GM23338 (cell line): ENCODE measurements at regions not wholly inside any gene's neighbourhood (a gene's known extent, or its start where the extent isn't known, plus 50 kb on each side); places are given as distances from the start of the nearest gene placed in this dataset.

ENCODE experiments used
- ATAC-seq: fragments of 200-7000 bp; cut with Tn5 transposase; 3 replicates; pipeline ENCODE4 v1.9.1; 2020
- DNase-seq: peaks from one replicate; pipeline ENCODE4 v3.0.0-alpha.2; 2015; ENCODE audit warnings: low spot score
- H2AFZ ChIP-seq: fragments of 200-600 bp; sonication (generic); 2 replicates; pipeline ENCODE4 v1.8.0; 2016; ENCODE audit warnings: antibody characterized with exemption, mild to moderate bottlenecking, moderate library complexity
- H3F3A ChIP-seq: fragments of 200-600 bp; sonication (generic); replicated peaks from 2 replicates; pipeline ENCODE4 v1.8.0; 2017; ENCODE audit warnings: antibody characterized with exemption, mixed run types, low read depth
- H3K27ac ChIP-seq: fragments of 200-600 bp; sonication (generic); 2 replicates; pipeline ENCODE4 v1.6.1; 2016; ENCODE audit warnings: low read depth
- H3K27me3 ChIP-seq: fragments of 200-600 bp; sonication (generic); 2 replicates; pipeline ENCODE4 v1.8.0; 2016; ENCODE audit warnings: mild to moderate bottlenecking, mixed run types, moderate library complexity; ENCODE audit not compliant: insufficient read depth
- H3K36me3 ChIP-seq: fragments of 200-600 bp; sonication (generic); 2 replicates; pipeline ENCODE4 v1.8.0; 2016; ENCODE audit warnings: mild to moderate bottlenecking; ENCODE audit not compliant: insufficient read depth
- H3K4me1 ChIP-seq: fragments of 200-600 bp; sonication (generic); 2 replicates; pipeline ENCODE4 v1.8.0; 2016; ENCODE audit warnings: mild to moderate bottlenecking, moderate library complexity; ENCODE audit not compliant: insufficient read depth
- H3K4me2 ChIP-seq: fragments of 200-600 bp; sonication (generic); 2 replicates; pipeline ENCODE4 v1.7.1; 2017; ENCODE audit warnings: mixed run types
- H3K4me3 ChIP-seq: fragments of 200-600 bp; sonication (generic); 2 replicates; pipeline ENCODE4 v1.6.1; 2016; ENCODE audit warnings: mixed run types
- H3K79me2 ChIP-seq: fragments of 200-600 bp; sonication (generic); replicated peaks from 2 replicates; pipeline ENCODE4 v1.8.0; 2017; ENCODE audit warnings: mild to moderate bottlenecking; ENCODE audit not compliant: insufficient read depth
- H3K9me2 ChIP-seq: fragments of 200-600 bp; sonication (generic); 2 replicates; pipeline ENCODE4 v1.8.0; 2017; ENCODE audit not compliant: insufficient read depth
- H4K20me1 ChIP-seq: fragments of 200-600 bp; sonication (generic); replicated peaks from 2 replicates; pipeline ENCODE4 v1.8.0; 2017; ENCODE audit warnings: mild to moderate bottlenecking; ENCODE audit not compliant: insufficient read depth
- H3K27ac Mint-ChIP-seq: 2 replicates; pipeline ENCODE4 v1.8.0; 2020; ENCODE audit warnings: inconsistent platforms, mild to moderate bottlenecking, moderate library complexity, mixed read lengths
- H3K27me3 Mint-ChIP-seq: 3 replicates; pipeline ENCODE4 v1.8.0; 2022; ENCODE audit warnings: low read depth, mild to moderate bottlenecking, moderate library complexity, mixed read lengths, inconsistent platforms; ENCODE audit not compliant: insufficient read depth, poor library complexity
- H3K36me3 Mint-ChIP-seq: 3 replicates; pipeline ENCODE4 v1.8.0; 2021; ENCODE audit warnings: low read depth, mild to moderate bottlenecking, inconsistent platforms, moderate library complexity, mixed read lengths
- H3K4me1 Mint-ChIP-seq: 3 replicates; pipeline ENCODE4 v1.8.0; 2020; ENCODE audit warnings: mild to moderate bottlenecking, inconsistent platforms, mixed read lengths
- H3K4me3 Mint-ChIP-seq: 3 replicates; pipeline ENCODE4 v1.8.0; 2021; ENCODE audit warnings: moderate library complexity, mild to moderate bottlenecking, inconsistent platforms, mixed read lengths
- H3K9me3 Mint-ChIP-seq: 3 replicates; pipeline ENCODE4 v1.8.0; 2020; ENCODE audit warnings: moderate library complexity, mild to moderate bottlenecking, inconsistent platforms, mixed read lengths
- CREB1 ChIP-seq: fragments of 250-450 bp; sonication (Bioruptor Pico); IDR thresholded peaks from 2 replicates; pipeline ENCODE4 v1.5.0; 2020; ENCODE audit warnings: low read depth, mild to moderate bottlenecking, moderate library complexity
- CTCF ChIP-seq, 2 experiments: fragments of 200-600 bp in 1 of 2; sonication (generic) in 1 of 2; conservative IDR thresholded peaks; 2 replicates each; pipeline versions ENCODE4 v1.5.1 to v1.6.1; 2016 to 2017; ENCODE audit warnings: antibody characterized with exemption in 2 of 2, low read depth in 2 of 2, mild to moderate bottlenecking in 2 of 2, moderate library complexity in 1 of 2
- ETS1 ChIP-seq: IDR thresholded peaks from 2 replicates; pipeline ENCODE4 v1.6.1; 2016; ENCODE audit warnings: antibody characterized with exemption
- EZH2 ChIP-seq: fragments of 200-600 bp; sonication (generic); IDR thresholded peaks from one replicate; pipeline ENCODE4 v1.8.0; 2017; ENCODE audit warnings: antibody characterized with exemption, mild to moderate bottlenecking, low read depth; ENCODE audit not compliant: unreplicated experiment
- EZH2phosphoT487 ChIP-seq: fragments of 200-600 bp; sonication (generic); IDR thresholded peaks from one replicate; pipeline ENCODE4 v1.8.1; 2018; ENCODE audit warnings: antibody characterized with exemption; ENCODE audit not compliant: unreplicated experiment
- JUNB ChIP-seq: IDR thresholded peaks from one replicate; pipeline ENCODE4 v1.6.1; 2016; ENCODE audit warnings: antibody characterized with exemption; ENCODE audit not compliant: unreplicated experiment
- NANOG ChIP-seq: IDR thresholded peaks from 2 replicates; pipeline ENCODE4 v1.6.1; 2016; ENCODE audit warnings: antibody characterized with exemption, borderline replicate concordance
- POLR2AphosphoS5 ChIP-seq: IDR thresholded peaks from 2 replicates; pipeline ENCODE4 v1.6.1; 2016; ENCODE audit warnings: antibody characterized with exemption, low read depth
- REST ChIP-seq: IDR thresholded peaks from one replicate; pipeline ENCODE4 v1.6.1; 2018; ENCODE audit warnings: antibody characterized with exemption; ENCODE audit not compliant: unreplicated experiment
- STAT1 ChIP-seq: IDR thresholded peaks from one replicate; pipeline ENCODE4 v1.6.1; 2016; ENCODE audit warnings: antibody characterized with exemption; ENCODE audit not compliant: unreplicated experiment
- ZNF114 ChIP-seq: fragments of 250-450 bp; sonication (Bioruptor Pico); IDR thresholded peaks from 2 replicates; pipeline ENCODE4 v1.5.0; 2020; ENCODE audit warnings: mild to moderate bottlenecking, moderate library complexity
- ZNF331 ChIP-seq: fragments of 250-450 bp; sonication (Bioruptor Pico); IDR thresholded peaks from 2 replicates; pipeline ENCODE4 v1.5.0; 2020; ENCODE audit warnings: low read depth, mild to moderate bottlenecking, moderate library complexity
- ZNF462 ChIP-seq: fragments of 250-450 bp; sonication (Bioruptor Pico); IDR thresholded peaks from 2 replicates; pipeline ENCODE4 v1.5.0; 2020; ENCODE audit warnings: mild to moderate bottlenecking, moderate library complexity

GRCh38 chr3:182668974-182669373 is 124.3 kb upstream of the ATP11B start:
- Mint-ChIP-seq H3K4me1 (peaks cover 9% of the 10 kb centered on the region; the same call in 2 of the 3 replicates), H3K4me3 (no peak overlapping the region), H3K27ac (no peak overlapping the region), H3K9me3 (no peaks in the 10 kb centered on the region; the same call in 2 of the 3 replicates), H3K36me3 (no peaks in the 10 kb centered on the region), H3K27me3 (no peaks in the 10 kb centered on the region)
- Histone ChIP-seq H3K79me2 (no peaks in the 10 kb centered on the region), H3K27me3 (no peaks in the 10 kb centered on the region), H3K4me3 (no peak overlapping the region), H3K4me2 (no peak overlapping the region), H3K4me1 (no peaks in the 10 kb centered on the region; the same call in 1 of the 2 replicates), H3K36me3 (no peaks in the 10 kb centered on the region), H3F3A (no peaks in the 10 kb centered on the region), H3K27ac (no peak overlapping the region), H2AFZ (no peak overlapping the region), H3K9me2 (no peaks in the 10 kb centered on the region), H4K20me1 (no peaks in the 10 kb centered on the region)
- ATAC-seq = no peak
- no peak for DNase-seq
- TF ChIP-seq STAT1 (no peak), CTCF (conservative IDR thresholded peaks at IDR 0.05; ENCODE audit: low read depth in 2 of 2) (no peak), ZNF331 (CRISPR knock-in tag) (no peak), ETS1 (no peak), ZNF114 (CRISPR knock-in tag) (no peak), CREB1 (CRISPR knock-in tag) (no peak), NANOG (no peak), JUNB (no peak), EZH2 (no peak), POLR2AphosphoS5 (no peak), REST (no peak), EZH2phosphoT487 (no peak), ZNF462 (CRISPR knock-in tag) (no peak)
